NCI-H1417 (cell line): ENCODE measurements at regions not wholly inside any gene's neighbourhood (a gene's known extent, or its start where the extent isn't known, plus 50 kb on each side); places are given as distances from the start of the nearest gene placed in this dataset.

Experiments
- DNase-seq, 3 experiments: peaks; one replicate each; lab custom pipeline; 2025; lab: John Stamatoyannopoulos, UW

DNA sequence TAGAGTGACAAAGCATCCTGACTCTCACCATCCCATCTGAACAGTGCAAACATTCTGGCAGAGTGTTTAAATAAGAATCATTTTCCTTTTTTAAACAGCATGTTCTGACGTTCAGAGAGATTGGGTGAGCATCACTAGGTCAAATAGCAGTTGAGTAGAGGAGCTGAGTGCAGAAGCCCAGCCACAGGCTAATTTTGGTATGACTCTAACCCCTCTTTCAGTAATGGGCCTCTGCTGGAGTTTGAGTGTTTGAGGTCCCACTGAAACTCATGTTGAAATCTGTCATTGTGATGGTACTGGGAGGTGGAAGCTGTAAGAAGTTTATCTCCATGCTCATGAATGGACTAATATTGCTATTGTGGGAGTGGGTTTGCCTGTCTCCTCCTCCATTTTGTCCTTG is 194.4 kb downstream of the SALL1 start:
- no peak for DNase-seq

DNA sequence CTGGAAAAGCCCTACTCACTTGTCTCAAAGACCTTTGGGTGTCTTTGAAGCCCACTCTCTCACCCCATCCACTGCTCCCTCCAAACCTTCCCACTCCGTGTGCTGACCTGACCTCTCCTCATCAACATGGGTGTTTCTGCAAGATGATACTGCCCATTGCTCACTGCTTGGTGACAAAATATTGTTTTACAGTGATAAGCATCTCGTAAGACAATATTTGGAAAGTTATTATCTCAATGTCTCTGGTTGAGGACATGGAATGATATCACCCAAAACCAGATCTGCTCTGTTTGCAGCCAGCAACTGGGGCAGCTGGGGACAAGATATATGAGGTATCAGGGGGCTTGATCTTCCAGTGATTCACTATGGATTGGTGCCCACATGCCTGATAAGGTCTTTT is 195.8 kb downstream of the SALL1 start:
- DNase-seq, result no peak

DNA sequence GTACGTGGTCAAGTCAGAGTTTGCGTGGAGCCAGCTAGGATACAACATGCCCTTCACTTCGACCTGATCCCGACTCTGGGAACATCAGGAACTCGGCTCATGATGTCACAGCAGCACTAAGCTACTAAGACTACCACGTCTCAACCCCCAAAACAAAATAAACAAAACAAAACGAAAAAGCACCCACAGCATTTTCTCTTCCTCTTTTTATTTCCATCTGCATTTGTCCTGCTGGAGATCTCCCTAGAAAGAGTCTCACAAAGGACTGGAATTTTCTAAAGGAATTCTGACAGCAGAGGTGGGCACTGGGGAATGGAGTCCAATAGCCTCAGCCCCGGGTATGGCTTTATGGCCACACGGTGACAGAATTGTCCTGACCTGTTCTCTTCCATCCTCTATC is 196.6 kb downstream of the SALL1 start:
- DNase-seq, result no peak

GRCh38 chr16:50953290-50953689 is 197.8 kb downstream of the SALL1 start:
- no peak for DNase-seq

- no peak for DNase-seq
Observed at GRCh38 chr16:50950955-50951354, 200.1 kb downstream of the SALL1 start.

DNA sequence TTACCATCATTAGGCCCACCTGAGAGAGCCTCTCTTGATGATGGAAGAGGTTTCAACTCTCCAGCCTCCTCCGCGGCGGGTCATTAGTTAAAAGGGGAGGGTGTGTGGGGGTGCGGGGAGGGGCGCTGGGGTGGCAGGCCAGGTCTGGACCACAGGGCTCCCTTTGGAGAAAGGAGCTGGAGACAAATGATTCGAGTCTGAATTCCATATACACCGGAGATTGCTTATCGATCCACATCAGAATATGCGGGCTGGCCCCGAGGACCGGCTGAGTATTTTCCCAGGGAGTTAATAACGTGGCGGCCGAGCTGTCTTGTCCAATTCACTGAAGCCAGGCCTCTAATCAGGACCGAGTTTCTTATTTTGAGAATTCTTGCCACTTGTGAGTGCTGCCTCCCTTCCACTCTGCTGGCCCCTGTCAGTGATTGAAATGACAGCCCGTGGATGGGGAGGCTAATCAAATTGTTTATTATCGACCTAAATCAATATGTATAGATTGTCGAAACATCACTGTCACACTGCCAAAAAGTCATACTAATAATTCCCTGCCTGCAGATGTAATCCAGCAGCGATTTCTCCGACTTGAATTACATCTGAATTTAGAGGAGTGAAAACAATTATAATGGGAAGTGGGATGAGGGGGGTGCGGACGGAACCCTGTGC is 202.7 kb downstream of the SALL1 start:
- DNase-seq, result no peak

GRCh38 chr16:50947826-50948225 is 203.2 kb downstream of the SALL1 start:
- no peak for DNase-seq

DNA sequence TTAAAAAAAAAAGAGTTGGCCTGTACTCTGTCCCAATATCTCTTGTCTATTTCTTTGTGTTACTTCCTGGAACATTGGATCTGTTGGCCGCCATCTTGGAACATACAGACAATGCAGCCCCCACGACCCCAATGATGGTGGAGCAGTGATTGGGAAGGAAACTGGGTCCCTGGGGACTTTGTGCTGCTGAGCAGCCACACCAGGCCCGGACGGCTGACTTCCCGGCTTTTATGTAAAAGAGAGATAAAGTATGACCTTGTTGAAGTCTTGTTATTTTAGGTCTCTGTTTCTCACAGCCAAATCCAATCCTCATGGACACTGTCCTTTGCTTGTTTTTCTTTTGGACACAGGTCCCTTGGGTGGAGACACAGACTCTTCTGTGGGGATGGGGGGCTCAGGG is 204.5 kb downstream of the SALL1 start:
- no peak for DNase-seq

DNA sequence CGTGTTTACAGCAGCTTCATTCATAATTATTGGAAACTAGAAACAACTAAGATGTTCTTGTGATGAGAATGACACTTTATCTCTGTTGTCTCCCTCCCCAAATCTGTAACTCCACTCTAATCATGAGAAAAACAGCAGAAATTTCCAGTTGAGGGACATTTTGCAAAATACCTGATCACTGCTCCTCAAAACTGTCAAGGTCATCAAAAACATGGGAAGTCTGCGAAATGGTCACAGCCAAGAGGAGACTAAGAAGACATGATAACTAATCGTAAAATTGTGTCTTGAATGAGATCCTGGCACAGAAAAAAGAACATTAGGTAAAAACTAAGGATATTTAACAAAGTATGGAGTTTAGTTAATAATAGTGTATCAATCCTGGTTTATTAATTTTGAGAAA is 204.2 kb downstream of the CYLD start:
- no peak for DNase-seq

DNA sequence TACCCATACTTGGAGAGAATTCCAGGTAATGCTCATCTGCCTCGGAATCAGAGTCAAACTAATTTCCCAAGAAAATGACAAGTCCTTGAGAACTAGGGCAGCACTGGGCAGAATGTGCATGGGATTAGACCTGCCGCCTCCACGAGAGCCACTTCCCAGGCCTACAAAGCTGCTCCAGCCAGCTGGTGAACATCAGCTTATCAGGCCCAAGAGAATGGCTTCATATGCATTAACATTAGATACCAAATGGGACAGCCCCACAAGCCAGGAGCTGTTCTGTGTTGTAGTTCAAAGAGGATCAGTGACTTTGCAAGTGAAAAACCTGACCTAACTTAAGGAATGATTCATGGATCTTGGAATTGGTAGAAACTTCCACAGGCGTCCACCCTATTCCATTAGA is 203.3 kb downstream of the CYLD start:
- no peak for DNase-seq

DNA sequence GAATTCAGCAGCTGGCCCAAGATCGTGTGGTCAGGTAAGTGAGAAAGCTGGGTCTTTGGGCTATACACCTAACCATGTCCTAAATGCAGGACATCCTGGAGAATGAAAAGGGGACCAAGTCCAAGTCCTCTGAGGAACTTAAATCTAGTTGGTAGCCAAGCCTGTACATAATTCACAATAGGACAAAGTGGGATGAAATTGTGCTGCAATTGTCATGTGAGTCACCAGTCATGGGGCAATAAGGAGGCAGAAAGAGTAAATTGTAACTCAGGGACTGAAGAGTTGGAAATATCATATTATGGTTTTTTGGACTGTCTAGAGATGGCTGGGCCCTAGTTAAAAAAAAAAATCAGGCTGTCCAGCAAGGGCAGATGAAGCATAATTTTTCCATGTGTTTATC is 202.6 kb downstream of the CYLD start:
- no peak for DNase-seq

DNA sequence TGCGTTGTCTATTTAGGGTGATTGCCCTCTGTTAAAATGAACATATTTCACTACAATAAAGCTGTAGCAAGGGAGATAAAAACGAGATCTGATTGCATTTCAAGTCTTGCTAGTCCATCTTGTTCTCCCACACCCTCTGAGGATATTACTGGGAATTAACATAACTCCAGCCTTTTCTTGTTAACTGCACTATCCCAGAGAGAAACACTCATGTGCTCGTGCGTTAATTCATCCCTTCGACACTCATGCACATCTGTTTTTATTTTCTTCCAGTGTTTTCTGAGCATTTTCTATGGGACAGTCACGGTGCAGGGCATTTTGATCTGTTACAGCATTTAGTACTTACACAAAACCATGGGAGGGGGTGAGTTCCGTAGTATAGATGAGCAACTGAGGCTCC is 202.1 kb downstream of the CYLD start:
- DNase-seq, result no peak

DNA sequence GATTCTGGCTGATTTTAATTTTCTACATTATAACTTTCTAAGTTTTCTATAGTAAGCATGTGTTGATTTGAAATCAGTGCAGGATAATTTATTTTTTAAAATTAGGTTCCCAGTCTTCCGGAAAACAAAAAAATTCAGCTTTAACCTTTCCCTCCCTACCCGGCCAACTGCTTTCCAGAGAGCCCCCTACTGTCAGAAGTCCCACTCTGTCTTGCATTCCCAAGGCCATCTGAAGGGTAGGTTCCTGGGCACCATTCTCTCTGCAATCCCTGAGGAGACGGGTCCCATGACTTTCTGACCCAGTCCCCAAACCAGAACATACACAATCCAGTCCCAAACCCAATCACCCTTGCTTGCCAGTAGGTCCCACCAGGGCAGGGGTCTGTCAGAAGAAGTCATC is 200.3 kb downstream of the CYLD start:
- DNase-seq, result no peak

- DNase-seq, result peak in 1 of 3 experiments; percentile 1
Observed at GRCh38 chr16:50941681-50942080, 199.8 kb downstream of the CYLD start.

DNA sequence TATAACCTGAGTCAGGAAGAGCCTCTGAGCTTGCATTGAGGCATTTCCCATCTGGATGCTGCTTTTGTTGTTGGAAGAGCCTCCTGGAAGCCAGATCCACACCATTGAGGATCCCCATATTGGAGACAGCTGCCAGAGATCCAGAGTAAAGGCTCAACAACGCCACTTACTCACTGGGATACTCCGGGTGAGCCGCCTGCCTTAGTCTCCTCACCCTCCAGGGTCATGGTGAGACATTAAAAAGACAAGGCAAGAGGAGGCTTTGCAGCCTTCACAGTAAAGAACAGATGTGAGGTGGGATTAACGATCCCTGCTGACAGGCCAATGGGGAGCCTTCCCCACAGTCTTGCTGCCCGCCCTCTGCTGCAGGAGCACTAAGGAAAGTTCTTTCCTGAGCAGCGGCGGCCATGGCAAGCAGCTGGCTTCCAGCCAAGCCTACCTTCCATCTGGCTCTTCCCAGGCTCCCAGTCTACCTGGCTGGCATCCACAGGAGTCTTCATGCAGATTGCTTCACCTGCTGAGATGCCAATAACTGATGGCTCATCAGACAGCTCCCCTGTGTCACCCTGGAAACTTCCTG is 198.5 kb downstream of the CYLD start:
- DNase-seq, result peak in 1 of 3 experiments; percentile 24

GRCh38 chr16:50939356-50939755 is 197.5 kb downstream of the CYLD start:
- no peak for DNase-seq

- no peak for DNase-seq
Observed at GRCh38 chr16:50938932-50939331, 197.0 kb downstream of the CYLD start.

DNA sequence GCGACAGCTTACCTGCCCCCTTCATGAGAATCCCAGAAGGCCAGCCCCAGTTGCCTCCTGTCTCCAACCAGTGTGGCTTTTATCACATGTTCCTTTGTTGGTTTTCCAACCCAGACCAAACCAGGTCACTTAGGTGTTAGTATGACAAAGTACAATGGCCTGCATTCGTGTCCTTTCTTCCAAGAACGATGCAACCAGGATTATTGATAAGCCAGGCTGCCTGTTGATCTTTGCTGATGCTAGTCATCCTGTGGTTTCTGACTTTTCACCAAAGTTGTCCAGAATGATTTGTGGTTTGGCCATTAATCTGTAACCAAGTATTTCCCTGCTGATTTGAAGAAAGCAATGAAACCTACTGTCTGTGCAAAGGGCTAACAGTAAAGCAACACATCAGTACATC is 191.4 kb downstream of the CYLD start:
- DNase-seq, result no peak

- DNase-seq, result no peak
Observed at GRCh38 chr16:50932348-50932935, 190.6 kb downstream of the CYLD start.

- DNase-seq, result no peak
Observed at GRCh38 chr16:50928065-50928464, 186.2 kb downstream of the CYLD start.

GRCh38 chr16:50925758-50926357 is 184.0 kb downstream of the CYLD start:
- DNase-seq, result no peak

DNA sequence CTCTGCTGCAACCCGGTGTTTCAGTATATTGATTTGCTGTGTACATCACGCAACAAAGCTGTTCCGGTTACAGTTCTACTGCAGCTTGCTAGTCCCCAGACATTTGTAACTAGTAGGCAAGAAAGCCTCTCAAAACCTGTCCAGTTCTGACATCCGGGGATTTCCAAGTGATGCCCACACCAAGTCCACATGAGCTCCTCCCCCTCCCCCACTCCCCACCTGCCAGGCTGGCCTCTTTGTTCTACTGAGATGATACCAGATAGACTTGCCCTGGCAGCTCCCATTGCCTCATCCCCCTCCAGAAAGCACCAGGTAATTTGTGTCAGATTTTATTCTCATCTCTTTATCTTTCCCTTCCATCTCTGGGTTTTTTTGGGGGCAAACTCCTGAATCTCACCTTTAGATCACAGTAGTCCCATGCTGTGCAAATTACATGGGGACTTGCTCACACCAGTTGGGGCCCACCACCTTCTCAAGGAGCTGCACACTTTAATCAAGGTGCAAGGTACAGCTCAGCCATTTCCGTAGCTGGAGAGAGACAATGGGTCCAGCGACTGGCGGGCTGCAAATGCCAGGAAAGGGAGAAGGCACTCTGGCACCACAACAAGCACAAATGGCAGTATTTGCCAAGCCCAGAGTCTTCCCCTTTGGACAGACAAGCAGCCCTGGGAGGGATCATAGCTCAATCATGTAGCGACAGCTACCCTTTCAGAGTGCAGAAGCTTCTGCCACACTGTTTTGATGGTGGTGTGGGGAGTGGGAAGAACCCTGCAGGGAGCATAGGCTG is 183.1 kb downstream of the CYLD start:
- DNase-seq, result no peak
